GM12878 (cell line): ENCODE measurements at regions not wholly inside any gene's neighbourhood (a gene's known extent, or its start where the extent isn't known, plus 50 kb on each side); places are given as distances from the start of the nearest gene placed in this dataset.

Experiments
- BMI1 ChIP-seq: fragments of 450-650 bp; IDR thresholded peaks from 2 replicates; pipeline ENCODE4 v1.6.1; 2016; ENCODE audit warnings: mild to moderate bottlenecking, moderate library complexity, borderline replicate concordance
- EP300 ChIP-seq, 2 experiments: fragments of 150-350 bp in 1 of 2; IDR thresholded peaks; 2 replicates each; pipeline ENCODE4 v1.6.1; 2011 to 2012; ENCODE audit warnings: low read depth in 2 of 2, low read length in 2 of 2, borderline replicate concordance in 1 of 2, improper control_type of control experiment in 1 of 2, inconsistent platforms in 1 of 2; ENCODE audit not compliant: control insufficient read depth in 1 of 2
- JUNB ChIP-seq: IDR thresholded peaks from 2 replicates; pipeline ENCODE4 v1.6.1; 2016; ENCODE audit warnings: antibody characterized with exemption, mild to moderate bottlenecking
- POLR2A ChIP-seq: IDR thresholded peaks from 2 replicates; pipeline ENCODE4 v1.6.1; 2011; ENCODE audit warnings: low read depth, mild to moderate bottlenecking, low read length
- RB1 ChIP-seq: fragments of 450-650 bp; formaldehyde crosslinking; IDR thresholded peaks from 2 replicates; pipeline ENCODE4 v1.6.1; 2017; ENCODE audit warnings: mild to moderate bottlenecking, borderline replicate concordance
- RCOR1 ChIP-seq: conservative IDR thresholded peaks from 2 replicates; pipeline ENCODE4 v1.6.1; 2012; ENCODE audit warnings: low read depth, low read length, improper control_type of control experiment
- RELA ChIP-seq: fragments of 450-650 bp; IDR thresholded peaks from 2 replicates; pipeline ENCODE4 v1.8.0; 2014; ENCODE audit warnings: borderline replicate concordance; ENCODE audit not compliant: partially characterized antibody
- TF ChIP-seq, protein P1 (sequence below): IDR thresholded peaks from 2 replicates; pipeline ENCODE4 v1.6.1; 2012; ENCODE audit warnings: mild to moderate bottlenecking, low read depth, low read length
- TF ChIP-seq, protein P2 (sequence below): IDR thresholded peaks from 2 replicates; pipeline ENCODE4 v1.6.1; 2011; ENCODE audit warnings: borderline replicate concordance, low read depth, mild to moderate bottlenecking, moderate library complexity, mixed read lengths, low read length; ENCODE audit not compliant: insufficient read depth; ENCODE audit errors: extremely low read length
- TF ChIP-seq, protein P3 (sequence below), 3 experiments: IDR thresholded peaks in 2 of 3; conservative IDR thresholded peaks in 1 of 3; 2 replicates each; pipeline ENCODE4 v1.5.1; 2011; ENCODE audit warnings: low read depth in 3 of 3, low read length in 3 of 3, mild to moderate bottlenecking in 3 of 3, control low read depth in 2 of 3, moderate library complexity in 2 of 3, inconsistent platforms in 1 of 3, mixed read lengths in 1 of 3; ENCODE audit not compliant: control insufficient read depth in 2 of 3, insufficient read depth in 1 of 3; ENCODE audit errors: extremely low read depth in 1 of 3

DNA sequence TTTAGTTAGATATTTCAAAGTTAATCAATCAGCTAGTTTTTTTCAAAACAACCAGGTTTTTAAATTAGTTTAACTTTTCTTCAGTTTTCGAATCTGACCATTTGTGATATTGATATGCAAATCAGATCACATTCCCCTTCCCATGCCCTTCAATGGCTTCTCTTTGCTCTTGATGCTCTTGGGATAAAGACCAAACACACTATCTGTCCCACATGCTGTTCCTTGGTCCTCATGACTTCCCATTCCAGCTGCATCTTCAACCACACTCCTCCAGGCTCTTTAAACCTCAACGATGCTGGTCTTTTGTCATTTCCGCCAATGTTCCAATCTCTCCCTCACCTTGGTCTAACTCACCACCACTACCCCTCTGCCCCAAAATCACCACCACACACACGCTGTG is 285.8 kb downstream of the LMX1A start:
- TF ChIP-seq, protein P1, sequence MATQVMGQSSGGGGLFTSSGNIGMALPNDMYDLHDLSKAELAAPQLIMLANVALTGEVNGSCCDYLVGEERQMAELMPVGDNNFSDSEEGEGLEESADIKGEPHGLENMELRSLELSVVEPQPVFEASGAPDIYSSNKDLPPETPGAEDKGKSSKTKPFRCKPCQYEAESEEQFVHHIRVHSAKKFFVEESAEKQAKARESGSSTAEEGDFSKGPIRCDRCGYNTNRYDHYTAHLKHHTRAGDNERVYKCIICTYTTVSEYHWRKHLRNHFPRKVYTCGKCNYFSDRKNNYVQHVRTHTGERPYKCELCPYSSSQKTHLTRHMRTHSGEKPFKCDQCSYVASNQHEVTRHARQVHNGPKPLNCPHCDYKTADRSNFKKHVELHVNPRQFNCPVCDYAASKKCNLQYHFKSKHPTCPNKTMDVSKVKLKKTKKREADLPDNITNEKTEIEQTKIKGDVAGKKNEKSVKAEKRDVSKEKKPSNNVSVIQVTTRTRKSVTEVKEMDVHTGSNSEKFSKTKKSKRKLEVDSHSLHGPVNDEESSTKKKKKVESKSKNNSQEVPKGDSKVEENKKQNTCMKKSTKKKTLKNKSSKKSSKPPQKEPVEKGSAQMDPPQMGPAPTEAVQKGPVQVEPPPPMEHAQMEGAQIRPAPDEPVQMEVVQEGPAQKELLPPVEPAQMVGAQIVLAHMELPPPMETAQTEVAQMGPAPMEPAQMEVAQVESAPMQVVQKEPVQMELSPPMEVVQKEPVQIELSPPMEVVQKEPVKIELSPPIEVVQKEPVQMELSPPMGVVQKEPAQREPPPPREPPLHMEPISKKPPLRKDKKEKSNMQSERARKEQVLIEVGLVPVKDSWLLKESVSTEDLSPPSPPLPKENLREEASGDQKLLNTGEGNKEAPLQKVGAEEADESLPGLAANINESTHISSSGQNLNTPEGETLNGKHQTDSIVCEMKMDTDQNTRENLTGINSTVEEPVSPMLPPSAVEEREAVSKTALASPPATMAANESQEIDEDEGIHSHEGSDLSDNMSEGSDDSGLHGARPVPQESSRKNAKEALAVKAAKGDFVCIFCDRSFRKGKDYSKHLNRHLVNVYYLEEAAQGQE = no peak
- TF ChIP-seq RELA (no peak), BMI1 (no peak), RCOR1 (no peak), EP300 (IDR thresholded peaks at IDR 0.05; ENCODE audit: borderline replicate concordance in 1 of 2, control insufficient read depth in 1 of 2, low read depth in 2 of 2, low read length in 2 of 2) (no peak), JUNB (no peak), RB1 (no peak), POLR2A (no peak)
- TF ChIP-seq, protein P2, sequence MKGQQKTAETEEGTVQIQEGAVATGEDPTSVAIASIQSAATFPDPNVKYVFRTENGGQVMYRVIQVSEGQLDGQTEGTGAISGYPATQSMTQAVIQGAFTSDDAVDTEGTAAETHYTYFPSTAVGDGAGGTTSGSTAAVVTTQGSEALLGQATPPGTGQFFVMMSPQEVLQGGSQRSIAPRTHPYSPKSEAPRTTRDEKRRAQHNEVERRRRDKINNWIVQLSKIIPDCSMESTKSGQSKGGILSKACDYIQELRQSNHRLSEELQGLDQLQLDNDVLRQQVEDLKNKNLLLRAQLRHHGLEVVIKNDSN = no peak
- TF ChIP-seq, protein P3, sequence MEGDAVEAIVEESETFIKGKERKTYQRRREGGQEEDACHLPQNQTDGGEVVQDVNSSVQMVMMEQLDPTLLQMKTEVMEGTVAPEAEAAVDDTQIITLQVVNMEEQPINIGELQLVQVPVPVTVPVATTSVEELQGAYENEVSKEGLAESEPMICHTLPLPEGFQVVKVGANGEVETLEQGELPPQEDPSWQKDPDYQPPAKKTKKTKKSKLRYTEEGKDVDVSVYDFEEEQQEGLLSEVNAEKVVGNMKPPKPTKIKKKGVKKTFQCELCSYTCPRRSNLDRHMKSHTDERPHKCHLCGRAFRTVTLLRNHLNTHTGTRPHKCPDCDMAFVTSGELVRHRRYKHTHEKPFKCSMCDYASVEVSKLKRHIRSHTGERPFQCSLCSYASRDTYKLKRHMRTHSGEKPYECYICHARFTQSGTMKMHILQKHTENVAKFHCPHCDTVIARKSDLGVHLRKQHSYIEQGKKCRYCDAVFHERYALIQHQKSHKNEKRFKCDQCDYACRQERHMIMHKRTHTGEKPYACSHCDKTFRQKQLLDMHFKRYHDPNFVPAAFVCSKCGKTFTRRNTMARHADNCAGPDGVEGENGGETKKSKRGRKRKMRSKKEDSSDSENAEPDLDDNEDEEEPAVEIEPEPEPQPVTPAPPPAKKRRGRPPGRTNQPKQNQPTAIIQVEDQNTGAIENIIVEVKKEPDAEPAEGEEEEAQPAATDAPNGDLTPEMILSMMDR (IDR thresholded peaks at IDR 0.05 in 2 of 3, conservative IDR thresholded peaks at IDR 0.05 in 1 of 3; ENCODE audit: control insufficient read depth in 2 of 3, extremely low read depth in 1 of 3, insufficient read depth in 1 of 3, low read depth in 3 of 3, low read length in 3 of 3) = no peak
